GM23338 (cell line): ENCODE measurements at regions not wholly inside any gene's neighbourhood (a gene's known extent, or its start where the extent isn't known, plus 50 kb on each side); places are given as distances from the start of the nearest gene placed in this dataset.

ENCODE experiments used
- ATAC-seq: fragments of 200-7000 bp; cut with Tn5 transposase; 3 replicates; pipeline ENCODE4 v1.9.1; 2020
- DNase-seq: peaks from one replicate; pipeline ENCODE4 v3.0.0-alpha.2; 2015; ENCODE audit warnings: low spot score
- H2AFZ ChIP-seq: fragments of 200-600 bp; sonication (generic); 2 replicates; pipeline ENCODE4 v1.8.0; 2016; ENCODE audit warnings: antibody characterized with exemption, mild to moderate bottlenecking, moderate library complexity
- H3F3A ChIP-seq: fragments of 200-600 bp; sonication (generic); replicated peaks from 2 replicates; pipeline ENCODE4 v1.8.0; 2017; ENCODE audit warnings: antibody characterized with exemption, mixed run types, low read depth
- H3K27ac ChIP-seq: fragments of 200-600 bp; sonication (generic); 2 replicates; pipeline ENCODE4 v1.6.1; 2016; ENCODE audit warnings: low read depth
- H3K27me3 ChIP-seq: fragments of 200-600 bp; sonication (generic); 2 replicates; pipeline ENCODE4 v1.8.0; 2016; ENCODE audit warnings: mild to moderate bottlenecking, mixed run types, moderate library complexity; ENCODE audit not compliant: insufficient read depth
- H3K36me3 ChIP-seq: fragments of 200-600 bp; sonication (generic); 2 replicates; pipeline ENCODE4 v1.8.0; 2016; ENCODE audit warnings: mild to moderate bottlenecking; ENCODE audit not compliant: insufficient read depth
- H3K4me1 ChIP-seq: fragments of 200-600 bp; sonication (generic); 2 replicates; pipeline ENCODE4 v1.8.0; 2016; ENCODE audit warnings: mild to moderate bottlenecking, moderate library complexity; ENCODE audit not compliant: insufficient read depth
- H3K4me2 ChIP-seq: fragments of 200-600 bp; sonication (generic); 2 replicates; pipeline ENCODE4 v1.7.1; 2017; ENCODE audit warnings: mixed run types
- H3K4me3 ChIP-seq: fragments of 200-600 bp; sonication (generic); 2 replicates; pipeline ENCODE4 v1.6.1; 2016; ENCODE audit warnings: mixed run types
- H3K79me2 ChIP-seq: fragments of 200-600 bp; sonication (generic); replicated peaks from 2 replicates; pipeline ENCODE4 v1.8.0; 2017; ENCODE audit warnings: mild to moderate bottlenecking; ENCODE audit not compliant: insufficient read depth
- H3K9me2 ChIP-seq: fragments of 200-600 bp; sonication (generic); 2 replicates; pipeline ENCODE4 v1.8.0; 2017; ENCODE audit not compliant: insufficient read depth
- H4K20me1 ChIP-seq: fragments of 200-600 bp; sonication (generic); replicated peaks from 2 replicates; pipeline ENCODE4 v1.8.0; 2017; ENCODE audit warnings: mild to moderate bottlenecking; ENCODE audit not compliant: insufficient read depth
- H3K27ac Mint-ChIP-seq: 2 replicates; pipeline ENCODE4 v1.8.0; 2020; ENCODE audit warnings: inconsistent platforms, mild to moderate bottlenecking, moderate library complexity, mixed read lengths
- H3K27me3 Mint-ChIP-seq: 3 replicates; pipeline ENCODE4 v1.8.0; 2022; ENCODE audit warnings: low read depth, mild to moderate bottlenecking, moderate library complexity, mixed read lengths, inconsistent platforms; ENCODE audit not compliant: insufficient read depth, poor library complexity
- H3K36me3 Mint-ChIP-seq: 3 replicates; pipeline ENCODE4 v1.8.0; 2021; ENCODE audit warnings: low read depth, mild to moderate bottlenecking, inconsistent platforms, moderate library complexity, mixed read lengths
- H3K4me1 Mint-ChIP-seq: 3 replicates; pipeline ENCODE4 v1.8.0; 2020; ENCODE audit warnings: mild to moderate bottlenecking, inconsistent platforms, mixed read lengths
- H3K4me3 Mint-ChIP-seq: 3 replicates; pipeline ENCODE4 v1.8.0; 2021; ENCODE audit warnings: moderate library complexity, mild to moderate bottlenecking, inconsistent platforms, mixed read lengths
- H3K9me3 Mint-ChIP-seq: 3 replicates; pipeline ENCODE4 v1.8.0; 2020; ENCODE audit warnings: moderate library complexity, mild to moderate bottlenecking, inconsistent platforms, mixed read lengths
- CREB1 ChIP-seq: fragments of 250-450 bp; sonication (Bioruptor Pico); IDR thresholded peaks from 2 replicates; pipeline ENCODE4 v1.5.0; 2020; ENCODE audit warnings: low read depth, mild to moderate bottlenecking, moderate library complexity
- ETS1 ChIP-seq: IDR thresholded peaks from 2 replicates; pipeline ENCODE4 v1.6.1; 2016; ENCODE audit warnings: antibody characterized with exemption
- EZH2phosphoT487 ChIP-seq: fragments of 200-600 bp; sonication (generic); IDR thresholded peaks from one replicate; pipeline ENCODE4 v1.8.1; 2018; ENCODE audit warnings: antibody characterized with exemption; ENCODE audit not compliant: unreplicated experiment
- JUNB ChIP-seq: IDR thresholded peaks from one replicate; pipeline ENCODE4 v1.6.1; 2016; ENCODE audit warnings: antibody characterized with exemption; ENCODE audit not compliant: unreplicated experiment
- NANOG ChIP-seq: IDR thresholded peaks from 2 replicates; pipeline ENCODE4 v1.6.1; 2016; ENCODE audit warnings: antibody characterized with exemption, borderline replicate concordance
- POLR2AphosphoS5 ChIP-seq: IDR thresholded peaks from 2 replicates; pipeline ENCODE4 v1.6.1; 2016; ENCODE audit warnings: antibody characterized with exemption, low read depth
- ZNF114 ChIP-seq: fragments of 250-450 bp; sonication (Bioruptor Pico); IDR thresholded peaks from 2 replicates; pipeline ENCODE4 v1.5.0; 2020; ENCODE audit warnings: mild to moderate bottlenecking, moderate library complexity
- TF ChIP-seq, protein P1 (sequence below): IDR thresholded peaks from one replicate; pipeline ENCODE4 v1.6.1; 2018; ENCODE audit warnings: antibody characterized with exemption; ENCODE audit not compliant: unreplicated experiment

DNA sequence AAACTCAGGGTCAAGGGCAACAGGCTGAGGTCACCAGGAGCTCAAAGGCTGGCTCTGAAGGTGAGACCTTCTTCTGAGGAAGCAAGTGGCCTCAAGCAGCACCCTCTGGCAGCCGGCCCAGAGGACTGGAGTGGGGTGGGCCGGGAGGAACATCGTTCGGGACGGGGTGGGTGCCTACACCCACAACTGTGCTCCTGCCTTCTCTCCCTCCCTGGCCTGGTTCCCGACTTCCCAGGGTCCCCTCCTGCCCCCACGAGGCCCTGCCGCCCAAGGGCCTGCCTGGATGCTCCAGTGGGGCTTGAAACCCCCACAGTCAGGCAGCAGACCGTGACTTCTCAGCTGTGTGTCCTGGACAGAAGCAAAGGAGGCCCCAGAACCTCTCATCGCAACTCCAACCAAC, 195.7 kb downstream of the IGLL1 start (continued):
- TF ChIP-seq ZNF114 (CRISPR knock-in tag): no peak
- TF ChIP-seq, protein P1, sequence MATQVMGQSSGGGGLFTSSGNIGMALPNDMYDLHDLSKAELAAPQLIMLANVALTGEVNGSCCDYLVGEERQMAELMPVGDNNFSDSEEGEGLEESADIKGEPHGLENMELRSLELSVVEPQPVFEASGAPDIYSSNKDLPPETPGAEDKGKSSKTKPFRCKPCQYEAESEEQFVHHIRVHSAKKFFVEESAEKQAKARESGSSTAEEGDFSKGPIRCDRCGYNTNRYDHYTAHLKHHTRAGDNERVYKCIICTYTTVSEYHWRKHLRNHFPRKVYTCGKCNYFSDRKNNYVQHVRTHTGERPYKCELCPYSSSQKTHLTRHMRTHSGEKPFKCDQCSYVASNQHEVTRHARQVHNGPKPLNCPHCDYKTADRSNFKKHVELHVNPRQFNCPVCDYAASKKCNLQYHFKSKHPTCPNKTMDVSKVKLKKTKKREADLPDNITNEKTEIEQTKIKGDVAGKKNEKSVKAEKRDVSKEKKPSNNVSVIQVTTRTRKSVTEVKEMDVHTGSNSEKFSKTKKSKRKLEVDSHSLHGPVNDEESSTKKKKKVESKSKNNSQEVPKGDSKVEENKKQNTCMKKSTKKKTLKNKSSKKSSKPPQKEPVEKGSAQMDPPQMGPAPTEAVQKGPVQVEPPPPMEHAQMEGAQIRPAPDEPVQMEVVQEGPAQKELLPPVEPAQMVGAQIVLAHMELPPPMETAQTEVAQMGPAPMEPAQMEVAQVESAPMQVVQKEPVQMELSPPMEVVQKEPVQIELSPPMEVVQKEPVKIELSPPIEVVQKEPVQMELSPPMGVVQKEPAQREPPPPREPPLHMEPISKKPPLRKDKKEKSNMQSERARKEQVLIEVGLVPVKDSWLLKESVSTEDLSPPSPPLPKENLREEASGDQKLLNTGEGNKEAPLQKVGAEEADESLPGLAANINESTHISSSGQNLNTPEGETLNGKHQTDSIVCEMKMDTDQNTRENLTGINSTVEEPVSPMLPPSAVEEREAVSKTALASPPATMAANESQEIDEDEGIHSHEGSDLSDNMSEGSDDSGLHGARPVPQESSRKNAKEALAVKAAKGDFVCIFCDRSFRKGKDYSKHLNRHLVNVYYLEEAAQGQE: no peak
- TF ChIP-seq CREB1 (CRISPR knock-in tag): no peak

DNA sequence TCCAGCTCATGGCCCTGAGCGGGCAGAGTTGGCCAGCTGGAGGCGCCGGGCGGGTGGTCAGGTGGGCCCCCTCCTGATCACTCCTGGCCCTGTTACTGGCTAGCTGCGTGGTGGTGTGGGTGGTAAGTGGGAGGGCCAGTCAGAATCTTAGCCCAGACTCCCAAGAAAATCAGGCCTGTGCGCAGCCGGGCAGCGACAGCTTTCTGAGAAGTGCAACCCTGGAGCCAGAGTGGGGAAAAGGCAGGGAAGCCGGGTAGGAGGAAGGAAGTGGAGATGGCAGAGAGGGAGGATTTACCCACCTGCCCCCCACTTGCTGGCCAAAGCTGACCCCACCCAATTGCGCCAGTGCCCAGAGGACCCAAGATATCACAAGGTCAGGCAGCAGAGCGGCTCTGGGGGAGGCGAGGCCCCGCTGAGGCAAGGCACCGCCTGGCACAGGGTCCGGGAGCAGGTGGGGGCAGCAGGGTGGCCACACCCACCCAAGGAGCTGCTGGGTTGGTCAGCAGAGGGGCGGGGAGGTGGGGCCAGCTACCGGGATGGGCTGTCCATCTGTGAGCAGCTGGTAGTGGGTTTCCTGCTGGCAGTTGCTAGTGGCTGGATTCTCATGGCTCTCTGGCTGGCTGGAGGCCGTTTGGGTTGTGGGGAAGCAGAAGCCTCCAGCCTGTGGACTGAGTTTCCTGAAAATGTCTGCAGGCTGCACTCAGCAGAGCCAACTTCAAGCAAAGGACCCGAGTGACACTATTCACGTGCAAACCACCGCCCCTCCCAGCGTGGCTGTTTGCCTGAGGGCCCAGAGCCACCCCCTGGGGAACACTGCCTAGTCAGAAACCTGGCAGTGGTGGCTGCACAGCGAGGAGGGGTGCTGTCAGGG, 196.4 kb downstream of the IGLL1 start:
- H3K36me3 Mint-ChIP-seq: no peaks in the 10 kb centered on the region
- Histone ChIP-seq H3K79me2 (no peaks in the 10 kb centered on the region), H4K20me1 (no peaks in the 10 kb centered on the region), H3K4me1 (no peaks in the 10 kb centered on the region), H3K36me3 (no peaks in the 10 kb centered on the region), H3K4me2 (no peak overlapping the region), H3K27ac (no peak overlapping the region), H3F3A (no peaks in the 10 kb centered on the region), H2AFZ (no peak overlapping the region), H3K4me3 (no peak overlapping the region), H3K9me2 (no peaks in the 10 kb centered on the region), H3K27me3 (no peaks in the 10 kb centered on the region)
- H3K27ac Mint-ChIP-seq: no peak overlapping the region
- TF ChIP-seq JUNB (no peak), NANOG (no peak), POLR2AphosphoS5 (no peak), ZNF114 (CRISPR knock-in tag) (no peak), EZH2phosphoT487 (no peak), ETS1 (no peak)
- TF ChIP-seq, protein P1: no peak
- ATAC-seq (peak; percentile 60), DNase-seq (peak; percentile 54)
- peaks cover 6% of the 10 kb centered on the region for H3K4me1 Mint-ChIP-seq
- H3K4me3 Mint-ChIP-seq: no peak overlapping the region
- H3K9me3 Mint-ChIP-seq: no peaks in the 10 kb centered on the region
- H3K27me3 Mint-ChIP-seq: peaks cover 9% of the 10 kb centered on the region
